ENCODE measurements at regions not wholly inside any gene's neighbourhood (a gene's known extent, or its start where the extent isn't known, plus 50 kb on each side); places are given as distances from the start of the nearest gene placed in this dataset.

- no peak for DNase-seq
Observed at GRCh38 chr20:40449974-40450616, 238.9 kb downstream of the MAFB start.

- no peak for DNase-seq
Observed at GRCh38 chr20:40449144-40449690, 239.8 kb downstream of the MAFB start.

DNA sequence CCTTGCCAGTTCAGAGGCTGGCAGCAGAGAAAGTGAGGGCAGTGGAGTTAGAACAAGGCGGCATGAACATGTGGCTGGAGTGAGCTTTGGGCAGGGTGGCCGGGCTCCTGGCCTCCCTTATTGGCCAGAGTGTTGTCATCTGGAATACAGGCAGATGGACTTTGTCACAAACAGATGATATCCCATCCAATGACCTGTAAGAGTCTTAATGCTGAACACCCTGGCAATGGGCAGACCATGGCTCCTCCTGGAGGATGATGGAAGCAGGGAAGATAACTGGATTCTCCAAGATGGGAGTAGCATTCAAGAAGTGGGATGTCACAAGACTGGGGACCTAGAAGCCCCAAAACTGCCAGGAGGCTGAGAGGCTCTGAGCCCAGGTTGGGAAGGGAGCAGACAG, 242.1 kb downstream of the MAFB start:
- no peak for DNase-seq

DNA sequence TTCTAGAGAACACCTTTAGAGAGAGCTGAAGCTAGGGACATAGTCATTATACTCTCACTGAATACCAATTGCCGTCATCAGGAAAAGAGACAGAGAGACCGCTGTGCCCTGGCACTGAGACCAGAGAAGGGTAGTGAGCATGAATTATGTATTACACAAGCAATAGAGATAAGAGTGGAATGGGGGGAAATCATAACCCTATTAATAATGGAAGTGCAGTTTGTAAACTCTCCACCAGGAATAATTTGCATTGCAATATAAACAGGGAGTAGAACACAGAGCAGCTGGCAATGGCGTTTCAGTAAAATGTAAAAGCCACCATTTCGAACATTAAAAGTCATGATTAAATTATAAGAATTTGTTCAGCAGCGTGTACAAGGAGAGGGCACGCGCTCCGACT, 244.5 kb downstream of the MAFB start:
- no peak for DNase-seq

DNA sequence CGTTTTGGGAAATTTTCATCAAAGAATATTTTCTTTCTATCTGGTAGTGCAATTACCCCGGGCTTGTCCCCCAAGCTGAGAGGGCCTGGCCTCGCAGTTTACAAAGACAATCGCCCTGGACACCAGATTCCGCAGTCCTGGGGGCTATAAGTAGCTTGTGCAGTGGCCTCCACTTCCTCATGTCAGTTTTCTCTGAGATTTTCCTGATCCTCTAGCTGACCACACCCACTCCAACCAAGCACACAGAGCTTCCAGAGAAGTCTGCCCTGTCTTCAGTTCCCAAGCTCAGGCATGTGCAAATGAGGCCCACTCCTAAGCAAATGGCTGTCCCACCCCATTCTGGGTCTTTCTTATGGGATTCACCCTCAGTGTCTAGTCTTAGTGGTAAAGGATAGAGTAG, 245.3 kb downstream of the MAFB start:
- DNase-seq = no peak

DNA sequence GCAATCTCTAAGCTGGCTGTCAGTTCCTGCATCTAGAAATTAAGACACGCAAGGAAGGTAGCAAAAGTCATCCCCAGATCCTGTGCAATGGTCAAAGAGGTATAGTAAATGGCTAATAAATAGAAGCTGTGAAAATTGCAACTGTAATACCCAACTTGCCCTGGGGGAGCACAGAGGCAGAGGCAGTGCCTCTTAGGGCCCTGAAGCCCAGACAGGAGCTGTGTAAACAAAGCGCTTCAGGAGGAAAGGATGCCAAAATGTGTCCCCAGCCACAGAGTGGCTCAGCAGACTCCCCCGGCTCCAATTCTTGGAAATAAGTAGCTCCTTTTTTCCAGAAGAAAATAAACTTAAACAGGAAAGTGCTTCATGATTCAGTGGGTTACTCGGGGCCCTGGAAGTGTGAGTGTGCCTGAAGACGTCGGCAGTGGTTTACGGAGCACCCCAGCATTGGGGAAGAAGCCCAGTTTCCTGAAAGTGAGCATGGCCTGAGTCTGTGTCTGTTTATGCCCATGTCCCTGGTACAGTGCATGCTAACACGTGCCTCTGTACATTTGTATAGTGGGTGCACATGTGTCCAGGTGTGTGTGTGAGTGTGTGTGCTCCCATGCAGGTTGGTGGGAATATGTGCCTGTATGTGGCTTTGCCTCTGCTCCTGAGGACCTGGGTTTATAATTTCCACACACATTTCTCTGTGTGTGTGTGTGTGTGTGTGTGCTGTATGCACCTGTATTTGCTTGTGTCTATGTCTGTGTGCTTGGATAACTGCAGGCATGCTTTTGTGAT, 246.7 kb downstream of the MAFB start:
- no peak for DNase-seq

GRCh38 chr20:40441771-40442170, 247.3 kb downstream of the MAFB start:
- no peak for DNase-seq

GRCh38 chr20:40438161-40438830, 250.7 kb downstream of the MAFB start:
- DNase-seq = no peak

GRCh38 chr20:40436011-40436410, 253.0 kb downstream of the MAFB start:
- DNase-seq = no peak

- DNase-seq = no peak
Observed at GRCh38 chr20:40435146-40435895, 253.7 kb downstream of the MAFB start.

- no peak for DNase-seq
Observed at GRCh38 chr20:40434122-40434521, 254.9 kb downstream of the MAFB start.

DNA sequence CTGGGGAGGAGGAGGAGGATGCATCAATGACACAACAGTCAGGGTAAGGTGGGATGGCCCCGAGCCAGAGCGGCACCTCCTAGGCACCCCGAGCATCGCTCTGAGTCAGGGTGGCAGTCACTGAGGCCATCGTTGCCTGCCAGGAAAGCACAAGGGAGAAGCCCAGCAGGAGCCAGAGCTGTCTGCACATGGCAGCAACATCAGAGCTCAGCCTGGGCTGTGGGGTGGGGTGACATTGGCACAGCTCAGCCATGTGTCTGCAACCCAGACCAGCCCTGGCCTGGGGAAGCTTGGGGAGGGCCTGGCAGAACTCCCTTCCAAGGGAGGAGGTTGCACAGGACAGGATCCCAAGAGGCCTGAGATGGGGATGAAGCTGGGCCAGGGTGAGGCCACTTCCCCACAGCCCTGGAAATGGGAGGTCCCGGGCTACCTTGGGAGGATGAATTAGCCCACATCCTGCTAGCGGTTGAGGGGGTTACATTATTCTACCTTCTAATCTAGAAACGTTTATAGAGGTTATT, 255.6 kb downstream of the MAFB start:
- no peak for DNase-seq

DNA sequence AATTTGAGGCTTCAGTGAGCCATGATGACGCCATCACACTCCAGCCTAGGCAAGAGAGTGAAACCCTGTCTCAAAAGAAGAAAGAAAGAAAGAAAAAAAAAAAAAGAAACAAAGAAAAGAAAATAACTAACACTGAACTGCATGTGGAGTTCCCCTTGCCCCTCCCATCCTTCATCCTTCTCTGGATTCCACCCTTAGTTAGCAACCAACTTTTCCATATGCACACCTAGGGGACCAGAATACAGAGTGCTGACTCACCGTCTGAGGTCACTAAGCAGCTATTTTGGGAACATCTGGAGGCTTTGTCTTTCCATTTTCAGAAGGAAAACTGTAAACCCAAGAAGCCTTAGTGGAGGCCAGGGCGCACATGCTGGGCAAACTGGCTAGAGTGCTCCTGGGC, 257.4 kb downstream of the MAFB start:
- peak in 1 of 3 donors; percentile 29 for DNase-seq

DNA sequence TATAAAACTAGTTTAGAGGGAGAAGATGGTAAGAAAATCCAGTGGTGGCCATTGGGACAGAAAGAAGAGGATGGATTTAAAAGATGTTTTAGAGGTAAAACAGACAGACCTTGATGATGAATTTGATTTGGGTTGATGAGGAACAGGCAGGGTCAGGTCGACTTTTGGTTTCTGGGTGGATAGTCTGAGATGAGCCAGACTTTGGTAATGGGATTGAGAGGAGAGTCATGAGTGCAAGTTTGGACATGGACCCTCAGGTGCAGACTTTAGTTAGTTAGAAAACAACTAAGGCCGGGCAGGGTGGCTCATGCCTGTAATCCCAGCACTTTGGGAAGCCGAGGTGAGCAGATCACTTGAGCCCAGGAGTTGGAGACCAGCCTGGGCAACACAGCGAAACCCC, 257.9 kb downstream of the MAFB start:
- DNase-seq = no peak

DNA sequence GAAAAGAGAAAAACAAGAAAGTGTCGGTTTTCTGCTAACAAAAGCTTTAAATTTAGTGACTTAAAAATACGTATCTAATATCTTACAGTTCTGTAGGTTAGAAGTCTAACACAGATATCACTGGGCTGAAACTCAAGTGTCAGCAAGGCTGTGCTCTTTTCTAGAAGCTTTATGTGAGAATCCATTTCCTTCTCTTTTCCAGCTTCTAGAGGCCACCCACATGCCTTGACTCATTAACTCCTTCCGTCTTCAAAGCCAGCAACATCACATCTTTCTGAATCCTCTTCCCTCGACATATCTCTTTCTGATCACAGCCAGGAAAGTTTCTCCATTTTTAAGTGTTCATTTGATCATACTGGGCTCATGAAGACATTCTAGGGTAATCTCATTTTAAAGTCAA, 262.0 kb downstream of the MAFB start:
- no peak for DNase-seq

DNA sequence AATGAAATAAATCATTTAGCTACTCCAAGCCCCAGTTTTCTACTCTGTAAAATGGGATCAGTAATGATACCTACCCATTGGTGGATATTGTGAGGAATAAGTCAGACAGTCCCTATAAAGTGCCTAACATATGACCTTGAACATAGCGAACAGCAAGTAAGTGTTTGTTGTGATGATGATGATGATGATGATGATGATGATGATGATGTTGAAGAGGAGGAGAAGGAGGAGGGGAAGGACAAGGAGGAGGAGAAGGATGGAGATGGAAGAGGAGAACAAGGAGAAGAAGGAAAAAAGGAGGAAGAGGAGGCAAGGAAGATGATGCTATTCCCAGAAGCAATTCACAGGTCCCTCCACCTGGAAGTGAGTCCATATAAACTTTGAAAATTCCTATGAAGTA, 264.3 kb downstream of the MAFB start:
- DNase-seq = no peak

- DNase-seq = no peak
Observed at GRCh38 chr20:40422656-40423055, 266.4 kb downstream of the MAFB start.

DNA sequence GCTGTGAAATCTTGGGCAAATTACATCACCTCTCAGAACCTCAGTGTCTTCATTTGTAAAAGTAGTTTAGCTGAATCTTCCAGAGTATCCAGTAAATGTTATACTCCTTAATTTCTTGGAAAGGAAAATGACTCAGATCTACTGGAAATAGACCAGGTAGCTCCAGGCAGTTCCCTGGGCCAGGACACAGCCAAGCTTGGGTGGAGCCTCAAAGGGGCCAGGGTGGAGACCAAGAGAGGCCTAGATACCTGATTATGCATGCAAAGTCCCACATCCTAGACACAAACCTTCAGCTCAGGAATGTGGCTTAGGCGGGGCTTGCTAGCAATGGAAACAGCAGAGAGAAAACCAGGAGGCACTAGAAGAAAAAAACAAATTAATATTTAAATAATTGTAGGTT, 272.8 kb downstream of the MAFB start:
- DNase-seq = no peak

DNA sequence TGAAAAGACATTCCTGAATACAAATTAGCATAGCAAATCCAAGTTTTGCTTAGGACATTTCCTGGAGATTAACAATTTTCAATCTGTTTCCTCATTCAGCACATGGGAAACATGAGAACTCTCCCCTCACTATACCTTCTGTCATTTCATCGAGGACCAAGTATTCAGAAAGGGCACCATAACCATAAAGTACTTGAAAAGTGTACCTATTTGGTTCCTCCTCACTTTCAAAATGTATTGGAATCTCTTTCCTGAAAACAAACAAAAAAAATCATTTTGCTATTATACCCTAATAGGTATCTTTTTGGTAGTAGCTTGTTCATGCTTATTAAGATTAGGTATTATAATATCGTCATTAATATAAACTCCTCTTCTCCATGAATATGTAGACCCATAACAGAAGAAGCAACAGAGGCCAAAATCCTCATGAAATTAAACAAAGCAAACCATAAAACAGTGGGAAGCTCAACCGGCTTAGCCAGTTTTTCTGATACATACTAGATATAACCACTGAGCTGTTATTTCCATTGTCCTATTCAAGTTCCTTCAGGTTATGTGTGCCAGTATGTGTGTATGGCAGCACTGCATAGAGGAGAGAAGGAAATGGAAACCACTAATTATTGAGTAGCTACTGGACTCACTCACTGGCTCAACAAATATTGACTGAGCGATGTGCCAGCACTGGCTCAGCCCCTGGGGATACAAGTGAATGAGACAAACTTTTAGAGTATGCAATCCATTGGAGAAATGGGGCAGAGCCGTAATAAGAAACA, 274.0 kb downstream of the MAFB start:
- DNase-seq = no peak

GRCh38 chr20:40410028-40410427, 279.0 kb downstream of the MAFB start:
- no peak for DNase-seq

GRCh38 chr20:40397467-40397866, 291.6 kb downstream of the MAFB start:
- no peak for DNase-seq
